ENCODE measurements at regions not wholly inside any gene's neighbourhood (a gene's known extent, or its start where the extent isn't known, plus 50 kb on each side); places are given as distances from the start of the nearest gene placed in this dataset.

GRCh38 chr11:26905368-26905767, 88.5 kb upstream of the FIBIN start:
- Histone ChIP-seq H3K27ac (ENCODE audit: insufficient read length, low read depth, low read length) (no peak overlapping the region), H3K23ac (ENCODE audit: insufficient read length, low read depth, low read length) (no peak overlapping the region), H2BK5ac (ENCODE audit: insufficient read length, low read length) (no peak overlapping the region), H4K5ac (ENCODE audit: insufficient read length, low read depth, low read length) (no peak overlapping the region), H3K4ac (ENCODE audit: low read depth, low read length) (no peak overlapping the region), H3K4me2 (ENCODE audit: insufficient read depth, insufficient read length, low read length) (no peak overlapping the region), H3K18ac (ENCODE audit: insufficient read length, low read depth, low read length) (no peak overlapping the region), H3K14ac (ENCODE audit: insufficient read depth, low read length) (no peak overlapping the region), H2BK12ac (ENCODE audit: insufficient read length, low read depth, low read length) (no peak overlapping the region), H4K91ac (ENCODE audit: insufficient read length, low read depth, low read length) (no peak overlapping the region), H3K23me2 (ENCODE audit: insufficient read length, low read depth, low read length, poor library complexity, severe bottlenecking) (no peaks in the 10 kb centered on the region), H3K79me1 (ENCODE audit: insufficient read depth, low read depth, low read length, poor library complexity, severe bottlenecking) (no peaks in the 10 kb centered on the region), H2BK120ac (ENCODE audit: low read depth, low read length, poor library complexity, severe bottlenecking) (no peak overlapping the region), H4K8ac (replicated peaks; ENCODE audit: insufficient read length, low read depth, low read length) (no peak overlapping the region), H2AFZ (ENCODE audit: low read length) (no peak overlapping the region), H3K9ac (ENCODE audit: extremely low read depth, insufficient read length, low read length) (no peak overlapping the region), H2AK5ac (ENCODE audit: insufficient read length, low read length) (no peak overlapping the region), H3K4me1 (ENCODE audit: insufficient read depth, low read length) (no peaks in the 10 kb centered on the region), H2BK15ac (ENCODE audit: low read depth, low read length) (no peak overlapping the region), H3K56ac (ENCODE audit: insufficient read length, low read depth, low read length) (no peak overlapping the region), H2BK20ac (ENCODE audit: low read depth, low read length, poor library complexity, severe bottlenecking) (no peak overlapping the region), H4K20me1 (ENCODE audit: control insufficient read depth, insufficient read depth, insufficient read length) (no peaks in the 10 kb centered on the region), H3T11ph (ENCODE audit: low read length) (no peak overlapping the region), H3K27me3 (ENCODE audit: insufficient read depth, low read length) (no peaks in the 10 kb centered on the region), H3K79me2 (ENCODE audit: insufficient read depth, low read length) (no peaks in the 10 kb centered on the region), H3K9me3 (ENCODE audit: control insufficient read depth, low read depth, low read length) (no peaks in the 10 kb centered on the region)
- no peaks in the 10 kb centered on the region for H3K27me3 Mint-ChIP-seq (ENCODE audit: low read depth)
- no CpG with 5 or more reads among the region's 3 CpGs for WGBS (ENCODE audit: extremely low coverage, insufficient read length, low lambda C conversion rate)
- TF ChIP-seq CTCF (conservative IDR thresholded peaks at IDR 0.05) = no peak
- peak; percentile 31 for DNase-seq
- H3K36me3 Mint-ChIP-seq (ENCODE audit: insufficient read depth in 1 of 3, low read depth in 3 of 3) = no peaks in the 10 kb centered on the region
- peak overlapping the region in 2 of 3 experiments; percentile 42 to 68; a peak in 3 of 7 replicates for H3K27ac Mint-ChIP-seq
- no peak overlapping the region for H3K4me3 Mint-ChIP-seq
- peaks cover 18 to 24% of the 10 kb centered on the region in 2 experiments for H3K4me1 Mint-ChIP-seq
- no peaks in the 10 kb centered on the region for H3K9me3 Mint-ChIP-seq
